Upper lobe of left lung (tissue), 4 donors: ENCODE measurements at regions not wholly inside any gene's neighbourhood (a gene's known extent, or its start where the extent isn't known, plus 50 kb on each side); places are given as distances from the start of the nearest gene placed in this dataset.

Source experiments
- POLR2AphosphoS5 ChIP-seq, 2 donors: sonication (generic); formaldehyde crosslinking; IDR thresholded peaks; one replicate each; pipeline ENCODE4 v1.5.1; 2017; ENCODE audit warnings: antibody characterized with exemption in 2 of 2
- TF ChIP-seq, protein P1 (sequence below), 6 experiments: fragments of 450-650 bp in 4 of 6; fragments of 200-600 bp in 2 of 6; sonication (generic) in 2 of 6; IDR thresholded peaks; one replicate each; pipeline ENCODE4 v1.5.1; 2016 to 2019; ENCODE audit warnings: antibody characterized with exemption in 6 of 6

DNA sequence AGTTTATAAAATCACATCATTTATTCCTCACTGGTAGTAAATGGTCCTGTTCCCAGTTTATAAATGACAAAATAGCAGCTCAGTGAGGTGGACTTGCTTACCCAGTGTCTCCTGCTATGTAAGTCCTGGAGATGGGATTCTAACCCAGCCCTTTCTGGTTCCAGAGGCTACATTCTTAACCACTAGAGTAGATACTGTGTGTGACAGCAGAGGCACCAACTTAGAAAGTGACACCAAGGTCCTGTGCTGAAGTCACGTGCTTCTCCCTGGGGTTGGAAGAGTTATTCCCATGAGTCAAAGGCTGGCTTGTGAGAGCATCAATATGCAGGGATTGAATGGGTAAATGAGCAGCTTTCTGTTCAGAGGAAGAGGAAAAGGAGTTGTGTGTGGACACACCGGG lies 167.3 kb upstream of the IRX3 start:
- TF ChIP-seq, protein P1, sequence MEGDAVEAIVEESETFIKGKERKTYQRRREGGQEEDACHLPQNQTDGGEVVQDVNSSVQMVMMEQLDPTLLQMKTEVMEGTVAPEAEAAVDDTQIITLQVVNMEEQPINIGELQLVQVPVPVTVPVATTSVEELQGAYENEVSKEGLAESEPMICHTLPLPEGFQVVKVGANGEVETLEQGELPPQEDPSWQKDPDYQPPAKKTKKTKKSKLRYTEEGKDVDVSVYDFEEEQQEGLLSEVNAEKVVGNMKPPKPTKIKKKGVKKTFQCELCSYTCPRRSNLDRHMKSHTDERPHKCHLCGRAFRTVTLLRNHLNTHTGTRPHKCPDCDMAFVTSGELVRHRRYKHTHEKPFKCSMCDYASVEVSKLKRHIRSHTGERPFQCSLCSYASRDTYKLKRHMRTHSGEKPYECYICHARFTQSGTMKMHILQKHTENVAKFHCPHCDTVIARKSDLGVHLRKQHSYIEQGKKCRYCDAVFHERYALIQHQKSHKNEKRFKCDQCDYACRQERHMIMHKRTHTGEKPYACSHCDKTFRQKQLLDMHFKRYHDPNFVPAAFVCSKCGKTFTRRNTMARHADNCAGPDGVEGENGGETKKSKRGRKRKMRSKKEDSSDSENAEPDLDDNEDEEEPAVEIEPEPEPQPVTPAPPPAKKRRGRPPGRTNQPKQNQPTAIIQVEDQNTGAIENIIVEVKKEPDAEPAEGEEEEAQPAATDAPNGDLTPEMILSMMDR (IDR thresholded peaks at IDR 0.05) = no peak
- no peak for TF ChIP-seq POLR2AphosphoS5 (IDR thresholded peaks at IDR 0.05)
